ENCODE measurements at regions not wholly inside any gene's neighbourhood (a gene's known extent, or its start where the extent isn't known, plus 50 kb on each side); places are given as distances from the start of the nearest gene placed in this dataset.

GRCh38 chr15:34665498-34666116 lies 82.2 kb upstream of the GOLGA8B start:
- no peaks in the 10 kb centered on the region for H3K27me3 ChIP-seq
- H3K36me3 ChIP-seq: no peaks in the 10 kb centered on the region
- H3K9me3 ChIP-seq: peaks cover 0 to 3% (median 0%) of the 10 kb centered on the region in 4 donors
- H3K27ac ChIP-seq: no peak overlapping the region
- TF ChIP-seq EP300 (IDR thresholded peaks at IDR 0.05): no peak
- TF ChIP-seq CTCF (IDR thresholded peaks at IDR 0.05): no peak
- no peak for TF ChIP-seq POLR2A (IDR thresholded peaks at IDR 0.05)
- no peak for DNase-seq (ENCODE audit: low spot score in 2 of 2)
- 46 to 50% methylated on average over 5 of the region's 5 CpGs for WGBS, 2 donors
- no peaks in the 10 kb centered on the region for H3K4me1 ChIP-seq
- H3K4me3 ChIP-seq: no peak overlapping the region

GRCh38 chr15:34664418-34664817 lies 81.0 kb upstream of the GOLGA8B start:
- DNase-seq (ENCODE audit: low spot score in 2 of 2): no peak
- 35 to 49% methylated on average over 1 of the region's 1 CpG for WGBS, 2 donors
- peaks cover 0 to 3% (median 0%) of the 10 kb centered on the region in 4 donors for H3K9me3 ChIP-seq
- no peaks in the 10 kb centered on the region for H3K27me3 ChIP-seq
- no peaks in the 10 kb centered on the region for H3K36me3 ChIP-seq
- TF ChIP-seq EP300 (IDR thresholded peaks at IDR 0.05) (no peak), CTCF (IDR thresholded peaks at IDR 0.05) (no peak), POLR2A (IDR thresholded peaks at IDR 0.05) (no peak)
- H3K4me1 ChIP-seq: no peaks in the 10 kb centered on the region
- H3K4me3 ChIP-seq: no peak overlapping the region
- no peak overlapping the region for H3K27ac ChIP-seq

- Histone ChIP-seq H3K27me3 (no peaks in the 10 kb centered on the region), H3K4me1 (no peaks in the 10 kb centered on the region), H3K4me3 (no peak overlapping the region), H3K9me3 (peaks cover 0 to 3% (median 0%) of the 10 kb centered on the region in 4 donors), H3K36me3 (no peaks in the 10 kb centered on the region), H3K27ac (no peak overlapping the region)
- no peak for DNase-seq (ENCODE audit: low spot score in 2 of 2)
- TF ChIP-seq EP300 (IDR thresholded peaks at IDR 0.05) (no peak), CTCF (IDR thresholded peaks at IDR 0.05) (no peak), POLR2A (IDR thresholded peaks at IDR 0.05) (no peak)
Measured at GRCh38 chr15:34663101-34663500, 79.7 kb upstream of the GOLGA8B start.

- peaks cover 0 to 3% (median 0%) of the 10 kb centered on the region in 4 donors for H3K9me3 ChIP-seq
- no peak overlapping the region for H3K4me3 ChIP-seq
- no peak overlapping the region for H3K27ac ChIP-seq
- TF ChIP-seq EP300 (IDR thresholded peaks at IDR 0.05) (no peak), CTCF (IDR thresholded peaks at IDR 0.05) (no peak), POLR2A (IDR thresholded peaks at IDR 0.05) (no peak)
- DNase-seq (ENCODE audit: low spot score in 2 of 2): no peak
- no peaks in the 10 kb centered on the region for H3K36me3 ChIP-seq
- no peaks in the 10 kb centered on the region for H3K4me1 ChIP-seq
- no peaks in the 10 kb centered on the region for H3K27me3 ChIP-seq
Measured at GRCh38 chr15:34659056-34659455, 75.6 kb upstream of the GOLGA8B start.

GRCh38 chr15:34657469-34658127 lies 74.1 kb upstream of the GOLGA8B start:
- H3K4me1 ChIP-seq: no peaks in the 10 kb centered on the region
- no peak overlapping the region for H3K4me3 ChIP-seq
- H3K36me3 ChIP-seq: no peaks in the 10 kb centered on the region
- no peak for DNase-seq (ENCODE audit: low spot score in 2 of 2)
- peaks cover 0 to 3% (median 0%) of the 10 kb centered on the region in 4 donors for H3K9me3 ChIP-seq
- no peak overlapping the region for H3K27ac ChIP-seq
- 66 to 67% methylated on average over 4 of the region's 4 CpGs for WGBS, 2 donors
- no peaks in the 10 kb centered on the region for H3K27me3 ChIP-seq
- TF ChIP-seq CTCF (IDR thresholded peaks at IDR 0.05) (no peak), EP300 (IDR thresholded peaks at IDR 0.05) (no peak), POLR2A (IDR thresholded peaks at IDR 0.05) (no peak)

Measured in tibial nerve (tissue), 4 donors.